ENCODE measurements at regions not wholly inside any gene's neighbourhood (a gene's known extent, or its start where the extent isn't known, plus 50 kb on each side); places are given as distances from the start of the nearest gene placed in this dataset.

DNA sequence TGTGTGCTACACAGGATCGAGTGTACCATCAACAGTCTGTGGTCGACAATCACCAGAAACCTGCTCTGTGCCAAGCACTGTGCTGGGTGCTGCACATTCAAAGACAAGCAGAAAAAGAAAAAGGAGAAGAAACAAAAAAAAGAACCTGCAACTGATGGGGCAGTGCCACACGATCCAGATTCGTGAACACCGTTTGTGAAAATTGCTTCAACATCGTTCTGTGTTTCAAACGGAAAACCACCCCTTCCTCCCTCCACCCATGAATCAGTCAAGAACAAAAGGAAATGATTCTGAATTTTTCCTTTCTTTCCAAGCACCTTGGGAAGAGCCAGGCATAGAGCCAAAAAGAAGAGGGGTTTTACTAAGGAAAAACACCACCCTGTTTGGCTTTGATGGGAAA is 129.2 kb upstream of the ARID1B start:
- DNase-seq (ENCODE audit: low read depth), result no peak

DNA sequence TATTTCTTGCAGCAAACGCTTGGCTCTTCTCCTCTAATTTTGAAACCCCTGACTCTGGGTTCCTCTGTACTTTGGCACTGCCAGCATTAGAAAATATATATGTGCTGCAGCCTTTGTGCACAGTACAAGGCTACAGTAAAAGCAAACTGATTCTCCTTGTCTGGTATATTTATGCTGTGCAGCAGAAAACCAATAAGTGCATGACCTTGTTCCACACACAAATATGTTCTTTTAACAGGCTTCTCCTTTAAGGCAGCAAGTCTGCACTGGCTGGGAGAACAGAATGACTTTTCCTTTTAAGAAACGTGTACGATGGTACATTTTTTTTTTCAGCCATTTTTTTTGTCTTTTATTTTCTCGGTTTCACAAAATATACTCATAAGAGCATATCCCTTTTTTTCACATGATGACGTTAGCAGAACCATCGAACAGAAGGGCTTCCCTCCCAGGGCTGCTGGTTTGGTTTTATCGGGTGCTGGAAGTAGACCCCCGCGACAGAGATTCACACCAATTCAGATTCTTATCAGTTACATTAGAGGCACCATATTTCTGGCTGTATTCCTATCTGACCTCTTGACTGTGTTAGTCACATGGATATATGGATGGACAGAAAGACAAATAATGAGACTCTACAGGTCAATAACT is 129.9 kb upstream of the ARID1B start:
- no peak for DNase-seq (ENCODE audit: low read depth)

DNA sequence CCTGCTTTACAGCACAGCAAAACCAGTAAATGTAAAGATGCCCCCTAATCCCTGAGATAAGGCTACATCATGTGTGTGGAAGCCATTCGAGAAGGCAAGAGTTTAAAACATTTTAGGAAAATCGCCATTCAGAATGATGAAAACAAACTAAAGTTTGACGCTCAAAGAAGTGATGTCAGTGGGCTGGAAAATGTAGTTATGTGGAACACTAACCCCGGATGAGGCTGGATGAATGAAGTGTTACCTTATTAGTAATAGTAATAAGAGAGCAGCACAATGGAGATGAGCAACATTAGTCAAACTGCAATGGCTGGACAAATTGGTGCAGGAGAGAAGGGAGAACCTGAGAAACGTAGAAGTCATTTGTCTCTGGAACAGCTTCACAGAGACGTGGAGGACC is 130.7 kb upstream of the ARID1B start:
- DNase-seq (ENCODE audit: low read depth), result no peak

DNA sequence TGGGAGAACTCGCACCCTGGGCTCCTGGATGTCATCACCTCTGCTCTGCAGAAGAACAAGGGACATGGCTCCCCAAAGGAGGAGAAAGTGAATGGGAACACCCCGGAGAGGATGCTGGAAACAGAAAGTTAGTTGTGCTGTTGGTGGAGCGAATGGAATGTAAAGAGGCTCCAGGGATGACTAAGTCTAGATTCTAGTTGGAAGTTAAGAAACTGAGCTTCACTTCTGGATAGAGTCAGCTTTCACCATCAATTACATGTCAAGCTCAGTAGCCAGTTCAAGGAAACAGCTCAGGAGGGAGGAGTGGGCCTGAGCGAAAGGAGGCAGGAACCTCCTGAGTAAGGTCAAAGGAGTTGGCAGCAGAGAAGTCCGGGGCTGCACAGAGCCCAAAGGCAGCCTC is 132.1 kb upstream of the ARID1B start:
- no peak for DNase-seq (ENCODE audit: low read depth)

DNA sequence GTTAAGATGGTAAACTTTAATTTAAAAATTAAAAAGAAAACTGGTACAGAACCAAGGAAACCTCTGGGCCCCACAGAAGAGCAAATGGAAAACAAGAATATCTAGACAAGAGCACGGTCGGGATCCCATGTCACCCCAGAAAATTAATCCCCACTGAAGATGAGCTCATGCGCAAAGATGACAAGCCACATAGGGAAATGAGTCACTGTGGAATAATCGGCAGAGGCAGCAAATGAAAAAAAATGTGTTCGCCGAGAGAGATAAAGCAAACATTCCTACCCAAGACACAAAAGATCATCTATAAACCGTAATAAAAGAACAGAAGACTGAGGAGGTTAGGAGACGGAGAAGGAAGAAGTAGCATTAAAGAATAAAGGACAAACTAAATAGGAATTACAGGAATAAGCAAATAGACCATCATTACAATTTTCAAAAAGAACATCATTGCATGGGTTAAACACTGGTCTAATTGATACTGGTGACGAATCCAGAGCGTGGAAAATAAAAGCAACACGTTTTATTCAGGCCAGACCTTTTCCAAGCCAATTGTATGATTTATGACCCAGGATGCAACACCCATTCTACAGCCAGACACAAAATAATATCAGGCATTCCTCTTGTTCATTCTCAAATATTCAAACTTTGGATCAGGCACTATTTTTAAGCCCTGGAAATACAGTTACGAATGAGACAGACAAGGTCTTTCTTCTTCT is 138.0 kb upstream of the ARID1B start:
- no peak for DNase-seq (ENCODE audit: low read depth)

DNA sequence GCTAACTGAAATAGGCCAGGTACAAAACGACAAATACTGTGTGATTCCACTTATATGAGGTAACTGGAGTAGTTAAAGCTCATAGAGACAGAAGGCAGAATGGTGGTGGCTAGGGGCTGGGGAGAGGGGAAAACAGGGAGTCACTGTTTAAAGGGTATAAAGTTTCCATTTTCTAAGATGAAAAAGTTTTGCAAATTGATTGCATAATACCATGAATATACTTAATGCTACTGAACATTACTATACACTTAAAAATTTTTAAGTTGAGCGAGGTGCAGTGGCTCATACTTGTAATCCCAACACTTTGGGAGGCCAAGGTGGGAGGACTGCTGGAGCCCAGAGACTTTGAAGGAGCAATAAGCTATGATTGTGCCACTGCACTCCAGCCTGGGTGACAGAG is 138.6 kb upstream of the ARID1B start:
- no peak for DNase-seq (ENCODE audit: low read depth)

DNA sequence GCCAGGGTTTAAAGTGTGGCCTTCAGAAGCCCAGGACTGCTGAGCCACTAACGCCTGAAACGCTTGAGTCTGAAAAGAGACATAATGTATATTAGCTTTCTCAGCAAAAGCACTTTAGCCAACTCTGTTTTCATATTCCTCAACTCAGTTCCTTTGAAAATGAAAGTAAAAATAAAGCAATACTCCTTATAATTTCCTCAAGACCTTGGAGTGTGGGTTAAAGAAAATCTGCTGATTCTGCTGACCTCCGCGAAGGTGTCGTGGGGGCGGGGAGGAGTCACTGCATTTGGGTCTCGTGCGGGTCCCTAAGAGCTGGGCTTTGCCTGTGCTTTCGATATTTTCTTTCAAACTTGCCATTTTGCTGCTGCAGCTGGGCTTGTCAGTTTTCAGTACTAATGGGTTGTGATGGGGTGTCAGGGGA is 142.2 kb upstream of the ARID1B start:
- DNase-seq (ENCODE audit: low read depth), result no peak

DNA sequence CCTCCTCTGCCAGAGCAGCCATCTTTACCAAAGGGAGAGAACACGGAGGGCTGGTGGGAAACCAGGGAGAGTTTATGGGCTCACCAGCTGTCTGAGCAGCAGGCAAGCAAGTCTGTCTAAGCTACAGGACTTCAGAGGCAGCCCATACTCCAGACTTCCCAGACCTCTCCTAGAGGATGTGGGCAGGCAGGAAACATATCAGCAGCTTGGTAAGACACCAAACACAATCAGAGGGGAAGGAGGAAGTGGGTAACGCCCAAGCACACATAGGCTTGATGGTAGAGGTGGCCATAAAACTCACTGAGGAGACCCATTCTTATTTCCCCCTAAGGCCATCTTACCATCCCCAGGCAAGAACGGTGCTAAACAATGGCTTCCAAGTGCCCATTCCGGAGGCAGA is 143.1 kb upstream of the ARID1B start:
- no peak for DNase-seq (ENCODE audit: low read depth)

DNA sequence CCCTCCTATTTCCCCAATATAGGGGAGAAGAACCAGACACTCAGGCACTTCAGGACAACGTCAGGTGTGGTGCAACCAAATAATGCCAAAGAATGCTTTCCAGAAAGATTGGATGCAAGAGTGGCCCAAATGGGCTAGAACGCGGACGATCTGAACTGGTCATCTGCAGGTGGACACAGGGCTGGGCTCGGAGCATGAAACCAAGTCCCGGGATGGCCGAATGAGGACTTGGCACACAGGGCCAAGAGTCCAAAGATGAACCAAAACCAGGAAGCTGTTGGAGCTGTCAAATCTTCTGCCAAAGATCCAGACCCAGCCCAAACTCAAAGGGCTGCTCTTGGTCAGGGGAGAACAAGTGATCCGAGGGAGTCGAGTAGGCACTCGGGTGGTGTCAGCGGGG is 143.9 kb upstream of the ARID1B start:
- DNase-seq (ENCODE audit: low read depth), result no peak

DNA sequence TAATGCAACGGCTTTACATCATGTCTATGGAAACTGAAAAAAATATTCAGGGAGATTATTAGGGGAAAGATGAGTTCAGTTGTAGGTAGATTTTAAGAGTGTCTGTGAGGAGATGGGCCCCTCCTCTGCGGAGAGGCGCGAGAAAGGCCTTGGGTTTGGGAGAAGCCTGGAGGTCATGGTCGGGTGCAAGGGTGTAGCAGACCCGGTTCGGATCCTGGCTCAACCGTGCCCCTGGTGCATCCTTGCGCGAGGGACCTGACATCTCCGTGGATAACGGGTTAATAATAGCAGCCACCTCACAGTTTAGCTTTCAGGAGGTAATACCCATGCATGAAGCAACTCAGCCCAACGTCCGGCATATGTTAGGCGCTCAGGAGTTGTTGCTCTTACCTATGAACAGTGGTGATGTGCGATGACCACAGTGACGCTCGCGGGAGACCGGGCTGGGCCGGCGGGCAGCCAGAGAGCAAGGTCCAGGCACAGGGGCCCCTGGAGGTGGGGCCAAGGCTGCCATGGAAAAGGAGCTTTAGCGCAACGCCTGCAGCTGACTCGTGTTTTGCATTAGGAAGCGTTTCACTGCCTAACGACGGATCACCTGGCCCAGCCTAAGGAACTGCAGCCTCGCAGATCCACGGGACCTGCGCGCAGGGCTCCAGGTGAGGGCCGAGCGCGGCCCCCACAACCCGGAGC is 146.4 kb upstream of the ARID1B start:
- no peak for DNase-seq (ENCODE audit: low read depth)

DNA sequence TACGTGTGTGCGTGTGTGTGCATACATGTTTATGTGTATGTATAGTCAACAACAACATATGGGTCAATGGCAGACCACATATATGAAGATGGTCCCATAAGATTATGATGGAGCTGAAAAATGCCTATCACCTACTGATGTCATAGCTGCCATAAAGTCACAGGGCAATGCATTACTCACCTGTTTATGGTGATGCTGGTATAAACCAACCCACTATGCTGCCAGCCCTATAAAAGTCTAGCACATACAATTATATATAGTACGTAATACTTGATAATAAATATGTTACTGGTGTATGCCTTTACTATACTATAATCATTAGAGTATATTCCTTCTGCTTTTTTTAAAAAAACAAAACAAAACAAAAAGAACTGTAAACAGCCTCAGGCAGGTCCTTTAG is 148.4 kb upstream of the ARID1B start:
- DNase-seq (ENCODE audit: low read depth), result no peak

DNA sequence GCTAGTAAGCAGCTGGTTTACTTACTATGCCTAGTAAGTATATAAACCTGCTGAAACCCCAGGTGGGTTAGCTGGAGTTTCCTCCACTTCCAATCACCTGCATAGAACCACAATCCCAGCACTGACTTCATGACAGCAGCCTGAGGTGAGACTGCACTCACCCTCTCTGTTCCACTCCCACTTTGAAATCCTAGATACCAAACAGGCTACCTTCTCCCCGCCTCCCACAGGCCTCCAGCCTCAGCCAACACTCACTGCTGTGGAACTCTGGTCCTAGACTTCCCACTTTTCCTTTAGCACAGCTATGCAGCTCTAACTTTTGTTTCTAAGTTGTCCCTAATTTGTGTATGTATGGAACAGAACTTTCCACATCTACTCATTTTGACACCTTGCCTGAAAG is 149.7 kb upstream of the ARID1B start:
- no peak for DNase-seq (ENCODE audit: low read depth)

DNA sequence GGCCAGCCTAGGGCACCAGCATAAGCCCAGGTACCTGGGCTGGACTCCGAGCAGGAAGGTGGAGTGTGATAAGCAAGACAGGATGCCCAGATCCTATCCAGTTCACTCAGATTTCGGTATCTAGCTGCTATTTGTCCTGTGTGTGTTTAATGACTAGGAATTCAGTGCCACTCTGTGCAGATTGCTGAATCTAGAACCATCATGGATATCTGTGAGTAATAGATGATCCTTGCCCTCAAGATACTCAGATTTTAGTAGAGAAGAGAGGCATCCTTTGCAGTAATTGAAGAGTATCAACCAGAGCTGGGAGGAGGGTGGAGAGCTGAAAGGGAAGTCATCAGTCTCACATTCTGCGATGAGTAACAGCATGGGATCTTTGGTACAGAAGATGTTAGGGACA is 155.0 kb upstream of the ARID1B start:
- DNase-seq (ENCODE audit: low read depth), result no peak

DNA sequence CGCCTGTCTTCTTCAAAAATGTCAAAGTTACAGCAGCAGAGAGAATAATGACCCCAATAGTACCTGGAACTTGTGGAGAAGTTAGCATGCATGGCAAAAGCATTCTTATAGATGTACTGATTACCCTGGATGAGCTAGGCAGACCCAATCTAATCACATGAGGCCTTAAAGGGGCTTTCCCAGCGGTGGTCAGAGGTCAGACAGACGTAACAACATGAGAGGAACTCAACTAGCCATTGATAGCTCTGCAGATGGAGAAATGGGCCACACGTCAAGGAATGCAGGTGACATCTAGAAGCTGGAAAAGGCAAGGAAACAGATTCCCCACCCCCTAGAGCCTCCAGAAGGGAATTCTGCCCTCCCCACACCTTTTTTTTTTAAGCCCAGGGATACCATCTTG is 156.8 kb upstream of the ARID1B start:
- no peak for DNase-seq (ENCODE audit: low read depth)

DNA sequence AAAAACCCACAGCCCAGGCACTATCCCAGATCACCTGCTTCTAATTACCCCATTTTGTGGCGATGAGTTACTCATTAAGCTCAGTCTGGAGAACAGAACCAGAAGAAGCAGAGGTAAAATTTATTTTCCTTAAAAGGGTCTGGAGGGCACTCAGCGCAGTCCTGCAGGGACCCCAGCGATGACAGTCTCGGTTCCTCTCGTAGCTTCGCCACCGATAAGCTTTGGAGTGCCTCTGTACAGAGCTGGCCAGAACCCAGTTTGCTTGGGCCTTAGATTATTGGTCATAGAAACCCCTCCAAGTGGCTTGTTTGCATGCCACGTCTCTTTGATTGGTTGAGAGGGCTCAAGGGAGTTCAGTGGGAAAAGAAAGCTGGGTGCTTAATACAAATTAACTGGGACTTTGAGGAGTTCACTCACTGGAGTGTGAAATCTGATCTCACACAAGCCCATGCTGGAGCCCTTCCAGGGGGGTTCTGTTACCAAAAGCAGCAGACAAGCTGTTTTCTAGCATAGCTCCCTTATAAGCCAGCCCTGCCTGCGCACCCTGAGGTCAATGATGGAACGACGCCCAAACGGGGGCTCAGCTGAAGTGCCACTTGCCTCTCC is 158.5 kb upstream of the ARID1B start:
- no peak for DNase-seq (ENCODE audit: low read depth)

DNA sequence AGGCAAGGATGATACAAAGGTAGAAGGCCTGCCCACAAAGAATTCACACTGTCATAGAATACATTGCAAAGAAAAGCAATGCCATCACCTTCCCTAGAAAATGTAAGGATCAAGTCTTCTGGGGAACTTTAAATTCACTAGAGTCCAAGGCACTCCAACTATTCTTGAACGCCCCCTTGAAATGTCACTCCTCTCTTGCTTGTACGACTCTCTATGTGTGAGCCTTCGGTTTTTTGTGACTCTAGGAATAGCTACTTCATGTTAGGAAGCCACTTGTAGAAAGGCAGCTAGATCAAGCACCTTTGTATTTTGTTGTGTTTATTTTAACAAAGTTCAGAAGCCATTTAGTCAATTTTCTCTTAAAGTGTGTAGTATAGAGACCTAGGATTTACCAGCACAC is 159.2 kb upstream of the ARID1B start:
- DNase-seq (ENCODE audit: low read depth), result no peak

DNA sequence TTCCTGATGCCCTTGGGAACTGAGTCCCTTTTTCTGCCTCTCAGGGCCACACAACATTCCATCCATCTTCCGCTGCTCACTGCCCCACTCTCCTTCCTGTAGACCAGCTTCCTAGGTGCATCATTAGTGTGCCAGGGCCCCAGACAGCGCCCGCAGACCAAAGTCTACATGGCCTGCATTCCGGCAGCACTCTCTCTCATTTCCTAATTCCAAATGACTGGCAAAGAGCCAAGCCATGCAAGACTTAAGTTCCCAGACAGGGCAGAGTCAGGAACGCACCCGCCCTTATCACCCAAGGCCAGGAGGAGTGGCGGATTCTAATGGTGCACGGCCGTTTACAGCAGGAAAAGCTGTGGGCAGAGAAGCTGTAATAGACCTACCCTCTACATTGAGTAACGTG is 159.8 kb upstream of the ARID1B start:
- DNase-seq (ENCODE audit: low read depth), result no peak

DNA sequence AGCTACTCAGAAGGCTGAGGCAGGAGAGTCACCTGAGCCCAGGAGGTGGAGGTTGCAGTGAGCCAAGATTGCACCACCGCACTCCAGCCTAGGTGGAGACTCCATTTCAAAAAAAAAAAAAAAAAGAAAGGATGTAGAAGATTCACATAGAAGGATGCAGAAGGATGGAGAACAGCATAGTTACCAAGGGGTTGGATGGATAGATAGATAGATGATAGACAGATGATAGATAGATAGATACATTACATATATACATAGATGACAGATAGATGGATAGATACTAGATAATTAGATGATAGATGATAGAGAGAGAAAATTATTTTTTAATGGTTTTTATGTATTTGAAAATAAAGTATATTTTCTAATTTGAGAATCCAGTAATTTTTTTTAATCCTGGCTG is 160.7 kb upstream of the ARID1B start:
- DNase-seq (ENCODE audit: low read depth), result no peak

DNA sequence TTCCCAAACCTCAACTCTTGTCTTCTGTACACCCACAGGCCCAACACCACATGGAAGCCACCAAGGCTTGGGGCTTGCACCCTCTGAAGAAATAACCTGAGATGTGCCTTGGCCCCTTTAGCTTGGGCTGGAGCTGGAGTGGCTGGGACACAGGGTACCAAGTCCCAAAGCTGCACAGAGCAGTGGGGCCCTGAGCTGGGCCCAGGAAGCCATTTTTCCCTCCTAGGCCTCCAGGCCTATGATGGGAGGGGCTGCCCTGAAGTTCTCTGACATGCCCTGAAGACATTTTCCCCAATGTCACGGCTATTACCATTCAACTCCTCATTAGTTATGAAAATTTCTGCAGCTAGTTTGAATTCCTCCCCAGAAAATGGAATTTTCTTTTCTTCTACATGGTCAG is 163.2 kb upstream of the ARID1B start:
- DNase-seq (ENCODE audit: low read depth), result no peak

DNA sequence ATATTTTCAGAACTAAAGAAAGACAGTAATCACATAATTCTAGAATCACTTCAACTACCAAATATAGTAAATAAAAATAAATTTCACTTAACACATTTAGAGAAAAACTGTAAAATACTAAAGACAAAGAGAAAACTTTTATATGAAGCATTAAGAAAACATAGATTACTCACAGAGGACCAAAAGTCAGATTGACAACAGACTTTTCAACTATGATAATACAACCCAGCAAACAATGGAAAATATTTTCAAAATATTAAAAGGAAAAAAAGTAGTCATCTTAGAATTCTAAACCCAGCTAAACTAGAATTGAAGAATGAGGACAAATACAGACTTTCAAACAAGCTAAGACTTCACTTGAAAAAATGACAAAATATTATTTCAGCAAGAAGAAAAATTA is 164.8 kb upstream of the ARID1B start:
- no peak for DNase-seq (ENCODE audit: low read depth)

DNA sequence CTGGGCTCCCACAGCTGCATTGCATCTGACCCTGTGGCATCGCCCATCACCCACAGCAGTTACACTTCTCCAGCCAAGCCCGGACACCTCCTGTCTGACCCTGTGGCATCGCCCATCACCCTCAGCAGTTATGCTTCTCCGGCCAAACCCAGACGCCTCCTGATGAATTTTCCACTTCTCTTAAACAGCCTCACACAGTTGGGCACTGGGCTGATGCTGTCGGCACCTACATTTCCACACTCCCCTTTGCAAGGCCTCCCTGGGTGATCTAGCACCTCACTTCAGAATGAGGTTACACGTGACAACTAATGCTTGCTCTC is 175.2 kb upstream of the ARID1B start:
- no peak for DNase-seq (ENCODE audit: low read depth)

DNA sequence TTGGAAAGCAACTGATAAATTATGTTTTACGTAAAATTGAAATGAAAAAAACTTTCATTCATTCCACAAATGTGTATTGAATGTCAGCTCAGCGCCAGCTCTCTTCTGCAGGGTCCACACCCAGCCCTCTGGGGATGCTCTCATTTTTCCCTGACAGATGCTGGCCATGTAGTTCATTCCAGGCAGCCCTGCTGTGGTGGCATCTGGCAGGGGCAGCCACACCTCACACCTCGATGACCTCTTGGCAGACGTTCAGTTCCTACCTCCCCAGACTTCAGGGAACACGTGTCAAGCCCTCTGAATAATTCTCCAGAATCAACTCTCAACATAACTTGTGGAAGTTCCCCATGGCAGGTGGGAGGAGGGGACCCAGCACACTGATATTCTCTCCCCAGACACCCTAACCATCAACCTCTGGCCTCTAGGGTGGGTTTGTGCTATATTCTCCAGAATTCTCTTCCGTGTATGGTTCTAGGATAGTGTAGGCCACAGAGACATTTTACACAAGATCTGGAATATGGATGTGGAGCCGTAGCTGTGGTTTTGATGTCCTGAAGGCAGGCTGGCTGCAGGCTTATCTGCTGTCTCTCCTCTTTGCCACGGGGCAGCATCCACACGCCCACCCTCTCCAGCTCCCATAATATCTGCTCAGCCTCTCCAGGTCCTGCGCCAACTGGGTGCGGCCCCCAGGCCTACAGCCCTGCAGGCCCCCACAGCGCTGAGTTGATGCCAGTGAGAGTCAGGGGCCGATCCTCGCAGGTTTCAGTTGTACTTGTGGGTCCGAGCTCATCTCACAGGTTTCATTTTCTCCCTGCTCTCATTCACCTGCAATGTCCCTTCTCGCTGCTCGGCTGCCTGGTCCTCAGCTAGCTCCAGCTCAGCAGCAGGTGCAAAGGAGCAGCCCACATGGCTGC is 175.8 kb upstream of the ARID1B start:
- DNase-seq (ENCODE audit: low read depth), result no peak
